ENCODE measurements at regions not wholly inside any gene's neighbourhood (a gene's known extent, or its start where the extent isn't known, plus 50 kb on each side); places are given as distances from the start of the nearest gene placed in this dataset.
"Not testable (repeated sequence)": the region's sequence is repeated elsewhere in the genome, so short reads cannot be mapped to it uniquely, and the experiment has no call there.

GRCh38 chr1:143879757-143880536, 91.8 kb downstream of the FAM72C start:
- not testable (repeated sequence) for H3K36me3 ChIP-seq (ENCODE audit: insufficient read depth); ATAC-seq; H3K4me1 ChIP-seq (ENCODE audit: insufficient read depth); H4K20me1 ChIP-seq (replicated peaks; ENCODE audit: insufficient read depth); H3K4me2 ChIP-seq; H3F3A ChIP-seq (replicated peaks; ENCODE audit: low read depth); H3K4me3 ChIP-seq; H3K9me3 Mint-ChIP-seq; H3K79me2 ChIP-seq (replicated peaks; ENCODE audit: insufficient read depth); DNase-seq (ENCODE audit: low spot score); H3K4me3 Mint-ChIP-seq; H3K9me2 ChIP-seq (ENCODE audit: insufficient read depth); H3K27me3 ChIP-seq (ENCODE audit: insufficient read depth); H3K27ac ChIP-seq (ENCODE audit: low read depth); H3K36me3 Mint-ChIP-seq (ENCODE audit: low read depth); H3K27me3 Mint-ChIP-seq (ENCODE audit: insufficient read depth, low read depth, poor library complexity); H2AFZ ChIP-seq; H3K4me1 Mint-ChIP-seq; H3K27ac Mint-ChIP-seq

- H3K27me3 ChIP-seq (ENCODE audit: insufficient read depth); H3K4me2 ChIP-seq; H3K4me3 ChIP-seq; H3K4me1 Mint-ChIP-seq; H3K4me3 Mint-ChIP-seq; H3K4me1 ChIP-seq (ENCODE audit: insufficient read depth); DNase-seq (ENCODE audit: low spot score); H3K27me3 Mint-ChIP-seq (ENCODE audit: insufficient read depth, low read depth, poor library complexity); H3K36me3 ChIP-seq (ENCODE audit: insufficient read depth); H2AFZ ChIP-seq; H3K9me2 ChIP-seq (ENCODE audit: insufficient read depth); H3F3A ChIP-seq (replicated peaks; ENCODE audit: low read depth); H3K27ac ChIP-seq (ENCODE audit: low read depth); H3K36me3 Mint-ChIP-seq (ENCODE audit: low read depth); H4K20me1 ChIP-seq (replicated peaks; ENCODE audit: insufficient read depth); H3K79me2 ChIP-seq (replicated peaks; ENCODE audit: insufficient read depth); H3K9me3 Mint-ChIP-seq; H3K27ac Mint-ChIP-seq: not testable (repeated sequence)
- peak; percentile 99 for ATAC-seq
These were observed 95.8 kb downstream of the FAM72C start for GRCh38 chr1:143875947-143876346.

GRCh38 chr1:143874625-143875024, 97.2 kb downstream of the FAM72C start:
- not testable (repeated sequence) for H3K4me1 ChIP-seq (ENCODE audit: insufficient read depth); H3K9me2 ChIP-seq (ENCODE audit: insufficient read depth); H3K27me3 ChIP-seq (ENCODE audit: insufficient read depth); H3K4me2 ChIP-seq; H3K79me2 ChIP-seq (replicated peaks; ENCODE audit: insufficient read depth); H3K4me3 Mint-ChIP-seq; H3K4me3 ChIP-seq; H3K36me3 Mint-ChIP-seq (ENCODE audit: low read depth); H3F3A ChIP-seq (replicated peaks; ENCODE audit: low read depth); H3K27ac ChIP-seq (ENCODE audit: low read depth); H3K36me3 ChIP-seq (ENCODE audit: insufficient read depth); H3K27me3 Mint-ChIP-seq (ENCODE audit: insufficient read depth, low read depth, poor library complexity); ATAC-seq; H3K27ac Mint-ChIP-seq; H3K9me3 Mint-ChIP-seq; DNase-seq (ENCODE audit: low spot score); H3K4me1 Mint-ChIP-seq; H4K20me1 ChIP-seq (replicated peaks; ENCODE audit: insufficient read depth); H2AFZ ChIP-seq

- H3K4me1 ChIP-seq (ENCODE audit: insufficient read depth); H3K9me3 Mint-ChIP-seq; H3K4me3 Mint-ChIP-seq; H3K27ac ChIP-seq (ENCODE audit: low read depth); H2AFZ ChIP-seq; H3K4me3 ChIP-seq; H4K20me1 ChIP-seq (replicated peaks; ENCODE audit: insufficient read depth); H3K79me2 ChIP-seq (replicated peaks; ENCODE audit: insufficient read depth); H3K27ac Mint-ChIP-seq; DNase-seq (ENCODE audit: low spot score); H3K36me3 ChIP-seq (ENCODE audit: insufficient read depth); ATAC-seq; H3K27me3 Mint-ChIP-seq (ENCODE audit: insufficient read depth, low read depth, poor library complexity); H3K4me1 Mint-ChIP-seq; H3K27me3 ChIP-seq (ENCODE audit: insufficient read depth); H3F3A ChIP-seq (replicated peaks; ENCODE audit: low read depth); H3K4me2 ChIP-seq; H3K36me3 Mint-ChIP-seq (ENCODE audit: low read depth); H3K9me2 ChIP-seq (ENCODE audit: insufficient read depth): not testable (repeated sequence)
These were observed 98.1 kb downstream of the FAM72C start for GRCh38 chr1:143873650-143874049.

GRCh38 chr1:143870388-143870787, 101.4 kb downstream of the FAM72C start:
- not testable (repeated sequence) for H3K79me2 ChIP-seq (replicated peaks; ENCODE audit: insufficient read depth); H3K27me3 Mint-ChIP-seq (ENCODE audit: insufficient read depth, low read depth, poor library complexity); H3K4me1 Mint-ChIP-seq; H3K27ac Mint-ChIP-seq; H3K4me1 ChIP-seq (ENCODE audit: insufficient read depth); H3K27ac ChIP-seq (ENCODE audit: low read depth); H3K9me2 ChIP-seq (ENCODE audit: insufficient read depth); H3K27me3 ChIP-seq (ENCODE audit: insufficient read depth); ATAC-seq; H2AFZ ChIP-seq; H4K20me1 ChIP-seq (replicated peaks; ENCODE audit: insufficient read depth); H3K36me3 ChIP-seq (ENCODE audit: insufficient read depth); H3K4me3 Mint-ChIP-seq; DNase-seq (ENCODE audit: low spot score); H3K36me3 Mint-ChIP-seq (ENCODE audit: low read depth); H3F3A ChIP-seq (replicated peaks; ENCODE audit: low read depth); H3K9me3 Mint-ChIP-seq; H3K4me2 ChIP-seq; H3K4me3 ChIP-seq

- H3K4me3 ChIP-seq; H3K9me3 Mint-ChIP-seq; H4K20me1 ChIP-seq (replicated peaks; ENCODE audit: insufficient read depth); H3K79me2 ChIP-seq (replicated peaks; ENCODE audit: insufficient read depth); H3K36me3 Mint-ChIP-seq (ENCODE audit: low read depth); H2AFZ ChIP-seq; H3K9me2 ChIP-seq (ENCODE audit: insufficient read depth); H3K4me1 Mint-ChIP-seq; H3K27ac ChIP-seq (ENCODE audit: low read depth); H3K27me3 Mint-ChIP-seq (ENCODE audit: insufficient read depth, low read depth, poor library complexity); DNase-seq (ENCODE audit: low spot score); H3K4me1 ChIP-seq (ENCODE audit: insufficient read depth); H3K36me3 ChIP-seq (ENCODE audit: insufficient read depth); H3K4me3 Mint-ChIP-seq; H3K27ac Mint-ChIP-seq; H3F3A ChIP-seq (replicated peaks; ENCODE audit: low read depth); H3K27me3 ChIP-seq (ENCODE audit: insufficient read depth): not testable (repeated sequence)
- ATAC-seq, result peak; percentile 70
- 0 out of 2 replicates have a peak overlapping the region, but pooled peaks have one; percentile 51 for H3K4me2 ChIP-seq
These were observed 104.1 kb downstream of the FAM72C start for GRCh38 chr1:143867590-143868220.

All from GM23338 (cell line).